Pancreas (tissue), 10 donors: ENCODE measurements at regions not wholly inside any gene's neighbourhood (a gene's known extent, or its start where the extent isn't known, plus 50 kb on each side); places are given as distances from the start of the nearest gene placed in this dataset.

ENCODE experiments used
- ATAC-seq, 4 donors: fragments of 200-7000 bp; cut with Tn5 transposase; one replicate each; pipeline versions ENCODE4 v1.8.0 to v1.9.1; 2020; ENCODE audit warnings: mild to moderate bottlenecking in 4 of 4, moderate library complexity in 4 of 4
- DNase-seq, 6 donors: peaks; one replicate each; pipeline ENCODE4 v3.0.0-alpha.2; 2020
- FAIRE-seq: peaks from 2 replicates; lab custom pipeline; 2012; peaks lifted over from hg19 to GRCh38; lab: Jason Lieb, UNC
- H3K27ac ChIP-seq, 4 donors: fragments of 200-600 bp; sonication (generic); 1 replicate in 3 of 4; 2 replicates in 1 of 4; pipeline versions ENCODE4 v1.5.0 to v1.8.0; 2020
- H3K27me3 ChIP-seq, 4 donors: fragments of 200-600 bp; one replicate each; pipeline ENCODE4 v1.8.0; 2021
- H3K36me3 ChIP-seq, 3 donors: fragments of 200-600 bp; sonication (generic) in 1 of 3; one replicate each; pipeline versions ENCODE4 v1.5.0 to v1.8.0; 2020 to 2021
- H3K4me1 ChIP-seq, 3 donors: fragments of 200-600 bp; one replicate each; pipeline ENCODE4 v1.8.0; 2021
- H3K4me3 ChIP-seq, 4 donors: fragments of 200-600 bp; sonication (generic) in 2 of 4; one replicate each; pipeline versions ENCODE4 v1.5.0 to v1.8.0; 2020 to 2021
- H3K9me3 ChIP-seq, 4 donors: fragments of 200-600 bp; one replicate each; pipeline ENCODE4 v1.8.0; 2021
- CTCF ChIP-seq, 4 donors: fragments of 200-600 bp; sonication (generic) in 3 of 4; IDR thresholded peaks; one replicate each; pipeline versions ENCODE4 v1.5.0 to v1.8.0; 2021; ENCODE audit warnings: antibody characterized with exemption in 4 of 4
- WGBS, 2 donors: extraction: QIAGEN DNeasy Blood & Tissue Kit; methylation state at CpG; one replicate each; pipeline ENCODE4 v1.1.7; 2013; 5-methylcytosine and 5-hydroxymethylcytosine counted together
- intact Hi-C, 3 donors: fragments of 100-400 bp; cut with DNase I; formaldehyde crosslinking; loops; one replicate each; pipeline versions ENCODE4 v1.11.1 to v1.14.2; 2022
- donor health status: healthy with polysubstance abuse.
- donor health status: DM: no; HTN: no; CAD: no; lungs with moderate emphysema.
- donor health status: DM: no; HTN: no; CAD: no.
- donor health status: control.
- donor health status: control.
- donor health status: Bipolar disorder and iron deficiency.
- donor health status: DM: yes; HTN: yes; CAD: no.
- donor health status: DM: no; HTN: no; CAD: no.
- donor health status: DM: no; HTN: no; CAD: no.
- donor health status: DM: yes; HTN: yes; CAD: no.

- no peak for FAIRE-seq
- WGBS, 2 donors: 85 to 87% methylated on average over 3 of the region's 3 CpGs
- H3K9me3 ChIP-seq: no peaks in the 10 kb centered on the region
- H3K27ac ChIP-seq: no peak overlapping the region
- no peaks in the 10 kb centered on the region for H3K27me3 ChIP-seq
- intact Hi-C loops: no loop called here
- DNase-seq: no peak
- no peak for ATAC-seq
- no peaks in the 10 kb centered on the region for H3K36me3 ChIP-seq
- no peak for TF ChIP-seq CTCF (IDR thresholded peaks at IDR 0.05)
- no peak overlapping the region for H3K4me3 ChIP-seq
- H3K4me1 ChIP-seq: no peaks in the 10 kb centered on the region
These were observed 185.0 kb upstream of the BTG1 start for GRCh38 chr12:92330654-92331053.

- Histone ChIP-seq H3K4me3 (no peak overlapping the region), H3K4me1 (no peaks in the 10 kb centered on the region), H3K36me3 (no peaks in the 10 kb centered on the region), H3K9me3 (no peaks in the 10 kb centered on the region), H3K27ac (no peak overlapping the region), H3K27me3 (no peaks in the 10 kb centered on the region)
- TF ChIP-seq CTCF (IDR thresholded peaks at IDR 0.05): no peak
- FAIRE-seq: no peak
- WGBS, 2 donors: 84 to 91% methylated on average over 5 of the region's 5 CpGs
- intact Hi-C loops: no loop called here
- no peak for ATAC-seq
- no peak for DNase-seq
These were observed 181.2 kb upstream of the BTG1 start for GRCh38 chr12:92326877-92327276.

GRCh38 chr12:92324849-92325500, 179.3 kb upstream of the BTG1 start:
- WGBS, 2 donors: 77 to 85% methylated on average over 3 of the region's 3 CpGs
- FAIRE-seq: no peak

GRCh38 chr12:92312463-92312964, 166.9 kb upstream of the BTG1 start:
- no peak overlapping the region for H3K27ac ChIP-seq
- no peak overlapping the region for H3K4me3 ChIP-seq
- H3K4me1 ChIP-seq: no peaks in the 10 kb centered on the region
- WGBS, 2 donors: 93 to 97% methylated on average over 2 of the region's 2 CpGs
- H3K9me3 ChIP-seq: no peaks in the 10 kb centered on the region
- no peaks in the 10 kb centered on the region for H3K36me3 ChIP-seq
- no peak for ATAC-seq
- FAIRE-seq: no peak
- no peaks in the 10 kb centered on the region for H3K27me3 ChIP-seq
- intact Hi-C loops: no loop called here
- no peak for TF ChIP-seq CTCF (IDR thresholded peaks at IDR 0.05)
- DNase-seq: no peak

More at GRCh38 chr12:92324849-92325500, 179.3 kb upstream of the BTG1 start:
- no peak overlapping the region for H3K4me3 ChIP-seq
- TF ChIP-seq CTCF (IDR thresholded peaks at IDR 0.05): no peak
- H3K36me3 ChIP-seq: no peaks in the 10 kb centered on the region
- intact Hi-C loops: no loop called here
- no peaks in the 10 kb centered on the region for H3K27me3 ChIP-seq
- no peaks in the 10 kb centered on the region for H3K9me3 ChIP-seq
- H3K4me1 ChIP-seq: no peaks in the 10 kb centered on the region
- ATAC-seq (no peak), DNase-seq (no peak)
- no peak overlapping the region for H3K27ac ChIP-seq

GRCh38 chr12:92304371-92305055, 158.9 kb upstream of the BTG1 start:
- H3K4me1 ChIP-seq: no peaks in the 10 kb centered on the region
- H3K9me3 ChIP-seq: no peaks in the 10 kb centered on the region
- intact Hi-C loops: no loop called here
- no peak overlapping the region for H3K27ac ChIP-seq
- TF ChIP-seq CTCF (IDR thresholded peaks at IDR 0.05): no peak
- H3K36me3 ChIP-seq: no peaks in the 10 kb centered on the region
- FAIRE-seq (no peak), DNase-seq (no peak), ATAC-seq (peak in 1 of 4 donors; percentile 36)
- H3K27me3 ChIP-seq: no peaks in the 10 kb centered on the region
- H3K4me3 ChIP-seq: no peak overlapping the region
- WGBS, 2 donors: 68 to 70% methylated on average over 5 of the region's 5 CpGs
